Endodermal cell (in vitro differentiated cells): ENCODE measurements at regions not wholly inside any gene's neighbourhood (a gene's known extent, or its start where the extent isn't known, plus 50 kb on each side); places are given as distances from the start of the nearest gene placed in this dataset.

ENCODE experiments used
- DNase-seq: peaks from one replicate; pipeline ENCODE4 v3.0.0-alpha.2; 2017
- H3K27ac ChIP-seq: 2 replicates; pipeline ENCODE4 v1.5.1; 2013; ENCODE audit warnings: mild to moderate bottlenecking, low read depth, low read length, moderate library complexity
- H3K27me3 ChIP-seq: 2 replicates; pipeline ENCODE4 v1.6.1; 2013; ENCODE audit warnings: mild to moderate bottlenecking, low read length, moderate library complexity; ENCODE audit not compliant: insufficient read depth, control insufficient read depth, poor library complexity, severe bottlenecking
- H3K36me3 ChIP-seq: 2 replicates; pipeline ENCODE4 v1.7.0; 2013; ENCODE audit warnings: mild to moderate bottlenecking, low read length, moderate library complexity; ENCODE audit not compliant: control insufficient read depth, insufficient read depth
- H3K4me1 ChIP-seq: one replicate; pipeline ENCODE4 v1.7.0; 2013; ENCODE audit warnings: low read length; ENCODE audit not compliant: control insufficient read depth, insufficient read depth
- H3K4me3 ChIP-seq: 2 replicates; pipeline ENCODE4 v1.5.1; 2013; ENCODE audit warnings: mild to moderate bottlenecking, low read length, moderate library complexity
- H3K9ac ChIP-seq: 2 replicates; pipeline ENCODE4 v1.6.1; 2013; ENCODE audit warnings: mild to moderate bottlenecking, low read length, moderate library complexity; ENCODE audit not compliant: poor library complexity, severe bottlenecking; ENCODE audit errors: extremely low read depth
- H3K9me3 ChIP-seq: 2 replicates; pipeline ENCODE4 v1.6.1; 2013; ENCODE audit warnings: mild to moderate bottlenecking, low read length, moderate library complexity; ENCODE audit not compliant: control insufficient read depth
- H3K27ac Mint-ChIP-seq: 2 replicates; pipeline ENCODE4 v1.8.0; 2020; ENCODE audit warnings: mixed read lengths
- H3K27me3 Mint-ChIP-seq: 2 replicates; pipeline ENCODE4 v1.8.0; 2021; ENCODE audit warnings: mild to moderate bottlenecking, mixed read lengths; ENCODE audit not compliant: insufficient read depth
- H3K36me3 Mint-ChIP-seq: 2 replicates; pipeline ENCODE4 v1.8.0; 2020; ENCODE audit warnings: low read depth, mixed read lengths
- H3K4me1 Mint-ChIP-seq: 2 replicates; pipeline ENCODE4 v1.8.0; 2020; ENCODE audit warnings: mixed read lengths
- H3K4me3 Mint-ChIP-seq: 2 replicates; pipeline ENCODE4 v1.8.0; 2020; ENCODE audit warnings: mild to moderate bottlenecking, moderate library complexity, mixed read lengths
- H3K9me3 Mint-ChIP-seq: 2 replicates; pipeline ENCODE4 v1.8.0; 2020; ENCODE audit warnings: mild to moderate bottlenecking, mixed read lengths
- WGBS, 2 experiments: methylation state at CpG; one replicate each; pipeline versions ENCODE4 v1.1.5 to v1.1.7; 2013; ENCODE audit warnings: missing lambda C conversion rate in 2 of 2, mixed read lengths in 1 of 2; ENCODE audit not compliant: insufficient coverage in 1 of 2, insufficient read length in 1 of 2; 5-methylcytosine and 5-hydroxymethylcytosine counted together
- TF ChIP-seq, protein P1 (sequence below): fragments of 200-600 bp; sonication (generic); conservative IDR thresholded peaks from 2 replicates; pipeline ENCODE4 v1.5.0; 2021; ENCODE audit warnings: antibody characterized with exemption, mild to moderate bottlenecking

DNA sequence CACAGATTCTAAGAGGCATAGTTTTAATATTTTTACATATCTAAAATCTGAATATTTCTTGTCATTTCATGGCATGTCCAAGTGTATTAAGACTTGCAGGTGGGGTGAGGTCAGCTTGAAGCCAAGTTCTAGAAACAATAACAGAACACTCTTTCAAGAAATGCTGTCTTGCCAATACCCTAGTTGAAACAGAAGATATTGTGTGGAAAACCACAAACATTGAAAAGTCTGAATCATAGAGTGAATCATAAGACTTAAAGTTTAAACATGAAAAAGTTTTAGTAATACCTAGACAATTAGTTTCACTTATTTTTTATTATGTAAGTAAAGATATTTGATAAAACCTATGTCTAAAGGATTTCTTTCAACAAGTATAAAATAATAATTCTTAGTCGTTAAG is 191.5 kb upstream of the CAND1 start:
- TF ChIP-seq, protein P1, sequence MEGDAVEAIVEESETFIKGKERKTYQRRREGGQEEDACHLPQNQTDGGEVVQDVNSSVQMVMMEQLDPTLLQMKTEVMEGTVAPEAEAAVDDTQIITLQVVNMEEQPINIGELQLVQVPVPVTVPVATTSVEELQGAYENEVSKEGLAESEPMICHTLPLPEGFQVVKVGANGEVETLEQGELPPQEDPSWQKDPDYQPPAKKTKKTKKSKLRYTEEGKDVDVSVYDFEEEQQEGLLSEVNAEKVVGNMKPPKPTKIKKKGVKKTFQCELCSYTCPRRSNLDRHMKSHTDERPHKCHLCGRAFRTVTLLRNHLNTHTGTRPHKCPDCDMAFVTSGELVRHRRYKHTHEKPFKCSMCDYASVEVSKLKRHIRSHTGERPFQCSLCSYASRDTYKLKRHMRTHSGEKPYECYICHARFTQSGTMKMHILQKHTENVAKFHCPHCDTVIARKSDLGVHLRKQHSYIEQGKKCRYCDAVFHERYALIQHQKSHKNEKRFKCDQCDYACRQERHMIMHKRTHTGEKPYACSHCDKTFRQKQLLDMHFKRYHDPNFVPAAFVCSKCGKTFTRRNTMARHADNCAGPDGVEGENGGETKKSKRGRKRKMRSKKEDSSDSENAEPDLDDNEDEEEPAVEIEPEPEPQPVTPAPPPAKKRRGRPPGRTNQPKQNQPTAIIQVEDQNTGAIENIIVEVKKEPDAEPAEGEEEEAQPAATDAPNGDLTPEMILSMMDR, result no peak
- no peak overlapping the region for H3K4me3 Mint-ChIP-seq
- H3K4me1 Mint-ChIP-seq, result peaks cover 7% of the 10 kb centered on the region

DNA sequence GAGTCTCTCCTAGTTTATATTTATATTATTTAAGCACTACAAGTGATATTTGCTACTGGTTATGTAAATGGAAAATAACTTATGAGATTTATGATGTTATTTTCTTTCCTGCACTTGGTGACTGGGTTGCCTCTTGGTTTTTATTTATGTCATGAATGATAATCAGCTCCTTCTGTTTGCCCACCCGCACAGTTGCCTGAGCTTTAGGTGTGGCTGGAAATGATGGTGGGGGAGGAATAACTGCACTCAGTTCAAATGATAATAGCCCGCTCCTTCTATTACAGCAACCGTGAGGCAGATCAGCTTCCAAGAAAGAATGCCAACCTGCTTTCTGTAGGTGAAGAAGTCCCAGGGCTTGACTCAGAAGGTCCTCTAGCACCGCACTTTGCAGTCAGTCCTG is 190.2 kb upstream of the CAND1 start:
- Histone ChIP-seq H3K9ac (no peak overlapping the region), H3K4me3 (no peak overlapping the region), H3K9me3 (no peaks in the 10 kb centered on the region), H3K27ac (no peak overlapping the region), H3K4me1 (no peaks in the 10 kb centered on the region), H3K36me3 (no peaks in the 10 kb centered on the region), H3K27me3 (peaks cover 24% of the 10 kb centered on the region)
- WGBS, 2 experiments, result 85 to 86% methylated on average over 2 to 4 of the region's 4 CpGs
- Mint-ChIP-seq H3K4me1 (peaks cover 7% of the 10 kb centered on the region), H3K27me3 (peaks cover 14% of the 10 kb centered on the region), H3K36me3 (no peaks in the 10 kb centered on the region), H3K9me3 (no peaks in the 10 kb centered on the region), H3K27ac (no peak overlapping the region), H3K4me3 (no peak overlapping the region)
- DNase-seq, result no peak
- TF ChIP-seq, protein P1, result no peak

More for the DNA sequence above, 191.5 kb upstream of the CAND1 start:
- no peaks in the 10 kb centered on the region for H3K9me3 ChIP-seq
- H3K27me3 ChIP-seq, result peaks cover 22% of the 10 kb centered on the region
- WGBS, 2 experiments, result 100% methylated on average over 1 of the region's 1 CpG; no CpG with 5 or more reads in 1 of the 2 experiments
- no peaks in the 10 kb centered on the region for H3K36me3 ChIP-seq
- no peak overlapping the region for H3K9ac ChIP-seq
- DNase-seq, result no peak
- H3K27ac Mint-ChIP-seq, result no peak overlapping the region
- no peaks in the 10 kb centered on the region for H3K4me1 ChIP-seq
- peaks cover 14% of the 10 kb centered on the region for H3K27me3 Mint-ChIP-seq
- H3K27ac ChIP-seq, result no peak overlapping the region
- H3K36me3 Mint-ChIP-seq, result no peaks in the 10 kb centered on the region
- no peaks in the 10 kb centered on the region for H3K9me3 Mint-ChIP-seq
- no peak overlapping the region for H3K4me3 ChIP-seq

DNA sequence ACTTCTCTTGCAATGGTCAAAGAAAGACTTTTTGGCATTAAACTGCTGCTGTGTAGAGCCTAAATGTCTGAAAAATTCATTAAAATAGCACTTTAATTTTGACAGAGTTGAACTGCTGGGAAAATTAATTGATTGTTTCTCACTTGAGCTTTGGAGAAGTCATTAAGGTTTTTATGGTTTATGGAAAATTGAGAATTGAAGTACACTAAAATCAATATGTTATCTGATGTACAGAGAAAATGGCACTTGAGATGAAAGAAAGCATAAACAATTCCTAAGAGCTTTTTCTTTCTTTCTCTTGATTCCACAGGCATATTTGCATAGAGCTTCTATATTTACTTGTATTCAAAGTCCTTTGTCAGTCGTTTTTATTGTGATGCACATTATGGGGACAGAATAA is 188.5 kb upstream of the CAND1 start:
- no peak for DNase-seq
- Mint-ChIP-seq H3K4me3 (no peak overlapping the region), H3K27ac (no peak overlapping the region), H3K4me1 (peaks cover 8% of the 10 kb centered on the region), H3K9me3 (no peaks in the 10 kb centered on the region), H3K36me3 (no peaks in the 10 kb centered on the region), H3K27me3 (peaks cover 10% of the 10 kb centered on the region)
- Histone ChIP-seq H3K4me1 (no peaks in the 10 kb centered on the region), H3K36me3 (no peaks in the 10 kb centered on the region), H3K4me3 (no peak overlapping the region), H3K9me3 (no peaks in the 10 kb centered on the region), H3K9ac (no peak overlapping the region), H3K27me3 (peaks cover 25% of the 10 kb centered on the region), H3K27ac (no peak overlapping the region)
- 80% methylated on average over 1 of the region's 1 CpG; no CpG with 5 or more reads in 1 of the 2 experiments for WGBS, 2 experiments
- TF ChIP-seq, protein P1, result no peak
